Progenitor cell of endocrine pancreas (in vitro differentiated cells): ENCODE measurements at regions not wholly inside any gene's neighbourhood (a gene's known extent, or its start where the extent isn't known, plus 50 kb on each side); places are given as distances from the start of the nearest gene placed in this dataset.

Source experiments
- DNase-seq: peaks from one replicate; pipeline ENCODE4 v3.0.0; 2021; ENCODE audit warnings: low spot score; ENCODE audit not compliant: unreplicated experiment
- H3K27ac Mint-ChIP-seq: 2 replicates; pipeline ENCODE4 v1.8.0; 2021; ENCODE audit warnings: mild to moderate bottlenecking, moderate library complexity, mixed read lengths
- H3K27me3 Mint-ChIP-seq: 2 replicates; pipeline ENCODE4 v1.8.0; 2021; ENCODE audit warnings: mixed read lengths
- H3K36me3 Mint-ChIP-seq: 2 replicates; pipeline ENCODE4 v1.8.0; 2022; ENCODE audit warnings: mixed read lengths; ENCODE audit not compliant: insufficient read depth
- H3K4me1 Mint-ChIP-seq: 2 replicates; pipeline ENCODE4 v1.8.0; 2021; ENCODE audit warnings: low read depth, mixed read lengths
- H3K4me3 Mint-ChIP-seq: 2 replicates; pipeline ENCODE4 v1.8.0; 2021; ENCODE audit warnings: low read depth, mild to moderate bottlenecking, moderate library complexity, mixed read lengths
- H3K9me3 Mint-ChIP-seq: 2 replicates; pipeline ENCODE4 v1.8.0; 2021; ENCODE audit warnings: low read depth, mixed read lengths
- CTCF ChIP-seq: fragments of 200-600 bp; sonication (generic); IDR thresholded peaks from one replicate; pipeline ENCODE4 v1.5.0; 2021; ENCODE audit warnings: antibody characterized with exemption, mild to moderate bottlenecking; ENCODE audit not compliant: unreplicated experiment

- peak overlapping the region; percentile 83 for H3K27ac Mint-ChIP-seq
- no peak for TF ChIP-seq CTCF
- DNase-seq: no peak
- no peak overlapping the region for H3K4me3 Mint-ChIP-seq
- no peaks in the 10 kb centered on the region for H3K36me3 Mint-ChIP-seq
- H3K4me1 Mint-ChIP-seq: peaks cover 13% of the 10 kb centered on the region
- no peaks in the 10 kb centered on the region for H3K9me3 Mint-ChIP-seq
- H3K27me3 Mint-ChIP-seq: no peaks in the 10 kb centered on the region
Observed at GRCh38 chr15:48046813-48047438, 73.9 kb upstream of the SLC24A5 start.

GRCh38 chr15:48049736-48050135 lies 71.1 kb upstream of the SLC24A5 start:
- H3K9me3 Mint-ChIP-seq: peaks cover 12% of the 10 kb centered on the region
- DNase-seq: no peak
- H3K36me3 Mint-ChIP-seq: no peaks in the 10 kb centered on the region
- H3K27ac Mint-ChIP-seq: no peak overlapping the region
- no peak for TF ChIP-seq CTCF
- peaks cover 13% of the 10 kb centered on the region for H3K4me1 Mint-ChIP-seq
- H3K4me3 Mint-ChIP-seq: no peak overlapping the region
- H3K27me3 Mint-ChIP-seq: no peaks in the 10 kb centered on the region

DNA sequence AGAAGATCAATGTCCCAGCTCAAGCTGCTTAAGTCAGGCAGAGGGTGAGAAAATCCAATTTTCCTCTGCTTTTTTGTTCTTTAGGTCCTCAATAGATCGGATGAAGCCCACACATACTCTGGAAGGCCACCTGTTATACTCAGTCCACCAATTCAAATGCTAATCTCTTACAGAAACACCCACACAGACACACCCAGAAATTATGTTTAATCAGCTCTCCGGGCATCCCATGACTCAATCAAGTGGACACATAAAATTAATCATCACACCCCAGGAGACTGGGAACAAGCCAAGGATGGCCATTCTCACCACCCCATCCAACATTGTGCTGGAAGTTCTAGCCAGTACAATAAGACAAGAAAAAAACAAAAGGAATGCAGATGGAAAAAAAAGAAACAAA lies 67.8 kb upstream of the SLC24A5 start:
- no peak for TF ChIP-seq CTCF
- H3K27ac Mint-ChIP-seq: no peak overlapping the region
- no peak overlapping the region for H3K4me3 Mint-ChIP-seq
- no peaks in the 10 kb centered on the region for H3K27me3 Mint-ChIP-seq
- no peak for DNase-seq
- H3K9me3 Mint-ChIP-seq: peaks cover 18% of the 10 kb centered on the region
- no peaks in the 10 kb centered on the region for H3K36me3 Mint-ChIP-seq
- no peaks in the 10 kb centered on the region for H3K4me1 Mint-ChIP-seq

DNA sequence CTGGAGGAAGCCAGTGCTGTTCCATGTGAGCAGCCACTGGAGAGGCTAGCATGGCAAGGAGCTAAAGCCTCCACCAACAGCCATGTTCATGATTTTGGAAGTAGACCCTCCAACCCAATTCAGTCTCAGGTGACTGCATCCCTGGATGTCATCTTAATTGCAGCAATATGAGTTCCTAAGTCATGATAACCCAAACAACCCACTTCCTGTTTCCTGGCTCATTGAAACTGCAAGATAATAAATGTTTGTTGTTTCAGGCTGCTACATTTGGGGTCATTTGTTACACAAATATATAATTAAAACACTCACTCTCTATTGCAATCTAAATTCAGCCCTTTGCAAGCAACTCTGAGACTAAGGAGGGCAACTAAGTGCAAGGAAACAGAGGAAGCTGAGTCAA lies 62.4 kb upstream of the SLC24A5 start:
- Mint-ChIP-seq H3K36me3 (no peaks in the 10 kb centered on the region), H3K9me3 (peaks cover 14% of the 10 kb centered on the region), H3K4me3 (no peak overlapping the region), H3K27me3 (no peaks in the 10 kb centered on the region), H3K4me1 (no peaks in the 10 kb centered on the region), H3K27ac (no peak overlapping the region)
- no peak for TF ChIP-seq CTCF
- DNase-seq: no peak

GRCh38 chr15:48059791-48060190 lies 61.0 kb upstream of the SLC24A5 start:
- Mint-ChIP-seq H3K4me3 (no peak overlapping the region), H3K36me3 (no peaks in the 10 kb centered on the region), H3K27ac (no peak overlapping the region), H3K9me3 (peaks cover 5% of the 10 kb centered on the region), H3K4me1 (no peaks in the 10 kb centered on the region), H3K27me3 (no peaks in the 10 kb centered on the region)
- DNase-seq: no peak
- no peak for TF ChIP-seq CTCF
